ENCODE measurements at regions not wholly inside any gene's neighbourhood (a gene's known extent, or its start where the extent isn't known, plus 50 kb on each side); places are given as distances from the start of the nearest gene placed in this dataset.

GRCh38 chr5:136730426-136730825 is 365.1 kb upstream of the TRPC7 start (continued):
- TF ChIP-seq, protein P1, sequence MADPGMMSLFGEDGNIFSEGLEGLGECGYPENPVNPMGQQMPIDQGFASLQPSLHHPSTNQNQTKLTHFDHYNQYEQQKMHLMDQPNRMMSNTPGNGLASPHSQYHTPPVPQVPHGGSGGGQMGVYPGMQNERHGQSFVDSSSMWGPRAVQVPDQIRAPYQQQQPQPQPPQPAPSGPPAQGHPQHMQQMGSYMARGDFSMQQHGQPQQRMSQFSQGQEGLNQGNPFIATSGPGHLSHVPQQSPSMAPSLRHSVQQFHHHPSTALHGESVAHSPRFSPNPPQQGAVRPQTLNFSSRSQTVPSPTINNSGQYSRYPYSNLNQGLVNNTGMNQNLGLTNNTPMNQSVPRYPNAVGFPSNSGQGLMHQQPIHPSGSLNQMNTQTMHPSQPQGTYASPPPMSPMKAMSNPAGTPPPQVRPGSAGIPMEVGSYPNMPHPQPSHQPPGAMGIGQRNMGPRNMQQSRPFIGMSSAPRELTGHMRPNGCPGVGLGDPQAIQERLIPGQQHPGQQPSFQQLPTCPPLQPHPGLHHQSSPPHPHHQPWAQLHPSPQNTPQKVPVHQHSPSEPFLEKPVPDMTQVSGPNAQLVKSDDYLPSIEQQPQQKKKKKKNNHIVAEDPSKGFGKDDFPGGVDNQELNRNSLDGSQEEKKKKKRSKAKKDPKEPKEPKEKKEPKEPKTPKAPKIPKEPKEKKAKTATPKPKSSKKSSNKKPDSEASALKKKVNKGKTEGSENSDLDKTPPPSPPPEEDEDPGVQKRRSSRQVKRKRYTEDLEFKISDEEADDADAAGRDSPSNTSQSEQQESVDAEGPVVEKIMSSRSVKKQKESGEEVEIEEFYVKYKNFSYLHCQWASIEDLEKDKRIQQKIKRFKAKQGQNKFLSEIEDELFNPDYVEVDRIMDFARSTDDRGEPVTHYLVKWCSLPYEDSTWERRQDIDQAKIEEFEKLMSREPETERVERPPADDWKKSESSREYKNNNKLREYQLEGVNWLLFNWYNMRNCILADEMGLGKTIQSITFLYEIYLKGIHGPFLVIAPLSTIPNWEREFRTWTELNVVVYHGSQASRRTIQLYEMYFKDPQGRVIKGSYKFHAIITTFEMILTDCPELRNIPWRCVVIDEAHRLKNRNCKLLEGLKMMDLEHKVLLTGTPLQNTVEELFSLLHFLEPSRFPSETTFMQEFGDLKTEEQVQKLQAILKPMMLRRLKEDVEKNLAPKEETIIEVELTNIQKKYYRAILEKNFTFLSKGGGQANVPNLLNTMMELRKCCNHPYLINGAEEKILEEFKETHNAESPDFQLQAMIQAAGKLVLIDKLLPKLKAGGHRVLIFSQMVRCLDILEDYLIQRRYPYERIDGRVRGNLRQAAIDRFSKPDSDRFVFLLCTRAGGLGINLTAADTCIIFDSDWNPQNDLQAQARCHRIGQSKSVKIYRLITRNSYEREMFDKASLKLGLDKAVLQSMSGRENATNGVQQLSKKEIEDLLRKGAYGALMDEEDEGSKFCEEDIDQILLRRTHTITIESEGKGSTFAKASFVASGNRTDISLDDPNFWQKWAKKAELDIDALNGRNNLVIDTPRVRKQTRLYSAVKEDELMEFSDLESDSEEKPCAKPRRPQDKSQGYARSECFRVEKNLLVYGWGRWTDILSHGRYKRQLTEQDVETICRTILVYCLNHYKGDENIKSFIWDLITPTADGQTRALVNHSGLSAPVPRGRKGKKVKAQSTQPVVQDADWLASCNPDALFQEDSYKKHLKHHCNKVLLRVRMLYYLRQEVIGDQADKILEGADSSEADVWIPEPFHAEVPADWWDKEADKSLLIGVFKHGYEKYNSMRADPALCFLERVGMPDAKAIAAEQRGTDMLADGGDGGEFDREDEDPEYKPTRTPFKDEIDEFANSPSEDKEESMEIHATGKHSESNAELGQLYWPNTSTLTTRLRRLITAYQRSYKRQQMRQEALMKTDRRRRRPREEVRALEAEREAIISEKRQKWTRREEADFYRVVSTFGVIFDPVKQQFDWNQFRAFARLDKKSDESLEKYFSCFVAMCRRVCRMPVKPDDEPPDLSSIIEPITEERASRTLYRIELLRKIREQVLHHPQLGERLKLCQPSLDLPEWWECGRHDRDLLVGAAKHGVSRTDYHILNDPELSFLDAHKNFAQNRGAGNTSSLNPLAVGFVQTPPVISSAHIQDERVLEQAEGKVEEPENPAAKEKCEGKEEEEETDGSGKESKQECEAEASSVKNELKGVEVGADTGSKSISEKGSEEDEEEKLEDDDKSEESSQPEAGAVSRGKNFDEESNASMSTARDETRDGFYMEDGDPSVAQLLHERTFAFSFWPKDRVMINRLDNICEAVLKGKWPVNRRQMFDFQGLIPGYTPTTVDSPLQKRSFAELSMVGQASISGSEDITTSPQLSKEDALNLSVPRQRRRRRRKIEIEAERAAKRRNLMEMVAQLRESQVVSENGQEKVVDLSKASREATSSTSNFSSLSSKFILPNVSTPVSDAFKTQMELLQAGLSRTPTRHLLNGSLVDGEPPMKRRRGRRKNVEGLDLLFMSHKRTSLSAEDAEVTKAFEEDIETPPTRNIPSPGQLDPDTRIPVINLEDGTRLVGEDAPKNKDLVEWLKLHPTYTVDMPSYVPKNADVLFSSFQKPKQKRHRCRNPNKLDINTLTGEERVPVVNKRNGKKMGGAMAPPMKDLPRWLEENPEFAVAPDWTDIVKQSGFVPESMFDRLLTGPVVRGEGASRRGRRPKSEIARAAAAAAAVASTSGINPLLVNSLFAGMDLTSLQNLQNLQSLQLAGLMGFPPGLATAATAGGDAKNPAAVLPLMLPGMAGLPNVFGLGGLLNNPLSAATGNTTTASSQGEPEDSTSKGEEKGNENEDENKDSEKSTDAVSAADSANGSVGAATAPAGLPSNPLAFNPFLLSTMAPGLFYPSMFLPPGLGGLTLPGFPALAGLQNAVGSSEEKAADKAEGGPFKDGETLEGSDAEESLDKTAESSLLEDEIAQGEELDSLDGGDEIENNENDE (IDR thresholded peaks at IDR 0.05; ENCODE audit: insufficient replicate concordance, low read length) = no peak
- TF ChIP-seq BCL11A (IDR thresholded peaks at IDR 0.05; ENCODE audit: low read depth in 2 of 2, low read length in 2 of 2) (no peak), SIRT6 (IDR thresholded peaks at IDR 0.05; ENCODE audit: low read length) (no peak), SIX5 (IDR thresholded peaks at IDR 0.05; ENCODE audit: low read depth, low read length) (no peak), TEAD4 (IDR thresholded peaks at IDR 0.05; ENCODE audit: low read depth, low read length) (no peak), CHD1 (IDR thresholded peaks at IDR 0.05; ENCODE audit: low read depth, low read length) (no peak), SIN3A (conservative IDR thresholded peaks at IDR 0.05 in 1 of 2, IDR thresholded peaks at IDR 0.05 in 1 of 2; ENCODE audit: low read depth in 1 of 2, low read length in 2 of 2) (no peak), MAFK (IDR thresholded peaks at IDR 0.05; ENCODE audit: low read depth, low read length) (no peak), KDM1A (IDR thresholded peaks at IDR 0.05; ENCODE audit: borderline replicate concordance, low read length) (no peak), NANOG (IDR thresholded peaks at IDR 0.05; ENCODE audit: insufficient read depth, low read depth, low read length, poor library complexity, severe bottlenecking) (no peak), POLR2A (IDR thresholded peaks at IDR 0.05; ENCODE audit: control extremely low read depth in 1 of 2, low read depth in 2 of 2, low read length in 2 of 2) (no peak), SUZ12 (IDR thresholded peaks at IDR 0.05; ENCODE audit: low read length) (no peak), CREB1 (IDR thresholded peaks at IDR 0.05) (no peak), KDM5A (IDR thresholded peaks at IDR 0.05; ENCODE audit: low read length) (no peak)

Measured in H1 (cell line).